ENCODE measurements at regions not wholly inside any gene's neighbourhood (a gene's known extent, or its start where the extent isn't known, plus 50 kb on each side); places are given as distances from the start of the nearest gene placed in this dataset.

DNA sequence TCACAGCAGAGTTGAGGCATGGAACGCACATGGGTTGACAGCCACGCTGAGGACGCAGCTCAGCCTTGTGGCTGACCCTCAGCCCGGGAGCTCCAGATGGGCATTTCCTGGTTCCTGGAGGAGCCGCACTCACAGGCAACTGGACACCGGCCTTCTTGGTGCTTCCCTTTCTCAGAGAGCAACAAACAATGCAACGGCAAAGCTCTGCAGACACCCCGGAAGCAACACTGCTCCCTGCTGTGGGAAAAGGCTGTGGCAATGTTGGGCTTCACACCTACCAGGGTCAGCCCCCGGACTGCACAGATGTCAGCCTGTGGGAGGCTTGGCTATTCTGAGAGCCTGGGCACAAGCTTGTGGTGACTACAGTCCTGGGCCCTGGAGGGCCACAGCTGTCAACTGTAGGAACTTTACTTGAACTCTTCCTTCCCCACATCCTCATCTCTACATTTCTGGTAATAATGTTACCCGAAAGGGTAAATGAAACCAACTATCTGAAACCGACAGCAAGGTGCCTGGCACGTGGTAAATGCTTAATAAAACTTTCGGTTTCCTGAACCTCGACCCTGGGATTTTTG is 597.5 kb upstream of the MKI67 start:
- no peak for DNase-seq
- peaks cover 64% of the 10 kb centered on the region for H3K9me3 Mint-ChIP-seq
- H3K4me3 Mint-ChIP-seq, result no peak overlapping the region
- no peaks in the 10 kb centered on the region for H3K4me1 Mint-ChIP-seq (ENCODE audit: low read depth)
- no peak overlapping the region for H3K27ac Mint-ChIP-seq
- no peaks in the 10 kb centered on the region for H3K36me3 Mint-ChIP-seq (ENCODE audit: low read depth)
- TF ChIP-seq, protein P1, sequence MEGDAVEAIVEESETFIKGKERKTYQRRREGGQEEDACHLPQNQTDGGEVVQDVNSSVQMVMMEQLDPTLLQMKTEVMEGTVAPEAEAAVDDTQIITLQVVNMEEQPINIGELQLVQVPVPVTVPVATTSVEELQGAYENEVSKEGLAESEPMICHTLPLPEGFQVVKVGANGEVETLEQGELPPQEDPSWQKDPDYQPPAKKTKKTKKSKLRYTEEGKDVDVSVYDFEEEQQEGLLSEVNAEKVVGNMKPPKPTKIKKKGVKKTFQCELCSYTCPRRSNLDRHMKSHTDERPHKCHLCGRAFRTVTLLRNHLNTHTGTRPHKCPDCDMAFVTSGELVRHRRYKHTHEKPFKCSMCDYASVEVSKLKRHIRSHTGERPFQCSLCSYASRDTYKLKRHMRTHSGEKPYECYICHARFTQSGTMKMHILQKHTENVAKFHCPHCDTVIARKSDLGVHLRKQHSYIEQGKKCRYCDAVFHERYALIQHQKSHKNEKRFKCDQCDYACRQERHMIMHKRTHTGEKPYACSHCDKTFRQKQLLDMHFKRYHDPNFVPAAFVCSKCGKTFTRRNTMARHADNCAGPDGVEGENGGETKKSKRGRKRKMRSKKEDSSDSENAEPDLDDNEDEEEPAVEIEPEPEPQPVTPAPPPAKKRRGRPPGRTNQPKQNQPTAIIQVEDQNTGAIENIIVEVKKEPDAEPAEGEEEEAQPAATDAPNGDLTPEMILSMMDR (IDR thresholded peaks at IDR 0.05), result no peak
- H3K27me3 Mint-ChIP-seq (ENCODE audit: insufficient read depth), result no peaks in the 10 kb centered on the region; the same call in none of the 2 replicates

DNA sequence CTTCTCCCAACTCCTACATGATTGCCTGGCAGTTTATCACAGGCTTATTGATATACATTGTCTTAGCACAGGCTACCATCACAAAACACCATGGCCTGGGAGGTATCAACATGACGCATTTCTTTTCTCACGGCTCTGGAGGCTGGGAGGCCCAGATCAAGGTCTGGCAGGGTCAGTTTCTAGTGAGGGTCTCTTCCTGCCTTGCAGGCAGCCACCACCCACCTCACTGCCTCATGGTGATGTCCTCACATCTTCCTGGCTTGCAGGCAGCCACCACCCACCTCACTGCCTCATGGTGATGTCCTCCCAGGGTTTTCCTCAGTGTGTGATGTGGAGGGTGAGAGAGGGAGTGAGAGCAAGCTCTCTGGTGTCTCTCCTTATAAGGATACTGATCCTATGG is 599.3 kb upstream of the MKI67 start:
- no peak for DNase-seq
- H3K9me3 Mint-ChIP-seq, result peaks cover 53% of the 10 kb centered on the region

DNA sequence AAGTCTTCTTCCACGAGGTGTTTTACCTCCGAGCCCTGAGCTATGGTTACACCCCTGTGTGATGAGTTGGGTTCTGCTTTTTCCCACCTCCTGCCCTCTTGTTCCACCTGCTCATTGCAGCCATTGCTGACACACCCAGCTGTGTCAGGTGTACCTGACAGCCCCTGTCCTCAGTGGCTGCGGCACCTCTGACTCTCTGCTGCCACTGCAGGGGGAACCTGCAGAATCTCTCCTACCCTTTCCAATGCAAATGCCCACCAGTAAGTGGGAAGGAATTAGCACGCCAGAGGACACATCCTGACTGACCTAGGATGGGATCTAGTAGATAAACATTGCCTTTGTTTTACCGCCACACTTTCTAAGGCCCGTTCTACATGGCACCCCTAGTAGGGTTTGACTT is 600.9 kb upstream of the MKI67 start:
- no peaks in the 10 kb centered on the region for H3K36me3 Mint-ChIP-seq (ENCODE audit: low read depth)
- TF ChIP-seq, protein P1 (IDR thresholded peaks at IDR 0.05), result no peak
- H3K27me3 Mint-ChIP-seq (ENCODE audit: insufficient read depth), result no peaks in the 10 kb centered on the region; the same call in none of the 2 replicates
- no peak for DNase-seq
- no peak overlapping the region for H3K4me3 Mint-ChIP-seq
- H3K27ac Mint-ChIP-seq, result no peak overlapping the region
- H3K4me1 Mint-ChIP-seq (ENCODE audit: low read depth), result no peaks in the 10 kb centered on the region
- H3K9me3 Mint-ChIP-seq, result peaks cover 49% of the 10 kb centered on the region

More for the DNA sequence above, 599.3 kb upstream of the MKI67 start:
- Mint-ChIP-seq H3K4me1 (ENCODE audit: low read depth) (no peaks in the 10 kb centered on the region), H3K27me3 (ENCODE audit: insufficient read depth) (no peaks in the 10 kb centered on the region; the same call in none of the 2 replicates), H3K27ac (no peak overlapping the region), H3K4me3 (no peak overlapping the region), H3K36me3 (ENCODE audit: low read depth) (no peaks in the 10 kb centered on the region)
- TF ChIP-seq, protein P1 (IDR thresholded peaks at IDR 0.05), result no peak

DNA sequence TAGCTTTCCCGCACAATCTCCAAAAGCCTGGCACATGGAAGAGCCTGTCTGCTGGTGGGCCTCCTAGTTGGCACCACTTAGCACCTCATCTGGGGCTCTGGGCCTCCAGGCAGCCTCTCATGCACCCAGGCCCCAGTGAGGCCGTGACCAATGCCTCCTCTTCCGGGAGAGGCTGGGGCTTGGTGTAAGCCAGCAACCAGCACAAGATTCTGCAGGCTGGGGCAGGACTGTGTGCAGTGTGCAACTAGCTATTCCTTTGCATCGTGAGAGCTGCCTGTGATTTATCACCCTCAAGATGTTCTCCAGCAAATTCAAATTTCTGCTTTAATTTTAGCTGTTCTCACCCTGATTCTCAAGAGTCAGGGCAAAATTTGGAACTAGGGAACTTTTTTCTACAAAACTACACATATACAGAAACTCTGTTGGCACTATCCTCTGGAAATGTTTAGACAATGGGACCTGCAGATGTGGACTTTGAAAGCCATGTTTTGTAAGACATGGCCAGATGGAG is 603.7 kb upstream of the MKI67 start:
- TF ChIP-seq, protein P1 (IDR thresholded peaks at IDR 0.05), result no peak
- Mint-ChIP-seq H3K36me3 (ENCODE audit: low read depth) (peaks cover 6% of the 10 kb centered on the region; the same call in 1 of the 2 replicates), H3K9me3 (peaks cover 60% of the 10 kb centered on the region), H3K27me3 (ENCODE audit: insufficient read depth) (no peaks in the 10 kb centered on the region; the same call in none of the 2 replicates), H3K27ac (no peak overlapping the region), H3K4me3 (no peak overlapping the region), H3K4me1 (ENCODE audit: low read depth) (no peaks in the 10 kb centered on the region)
- no peak for DNase-seq

DNA sequence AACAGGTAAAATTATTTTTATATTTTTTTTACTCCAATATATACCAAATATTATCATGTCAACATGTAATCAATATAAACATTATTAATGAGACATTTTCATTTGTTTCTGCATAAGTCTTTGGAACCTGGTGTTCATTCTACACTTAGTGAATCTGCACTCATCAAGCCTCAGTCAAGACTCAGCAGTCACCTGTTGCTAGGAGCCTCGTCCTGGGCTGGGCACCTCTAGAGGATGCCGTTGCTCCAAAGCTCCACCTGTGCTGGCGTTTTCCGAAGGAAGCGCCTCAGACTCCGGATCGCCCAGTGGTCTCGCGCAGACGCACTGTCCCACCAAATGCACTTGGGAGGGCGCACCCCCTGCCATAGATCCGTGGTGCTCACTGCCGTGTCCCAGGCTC is 604.7 kb upstream of the MKI67 start:
- TF ChIP-seq, protein P1 (IDR thresholded peaks at IDR 0.05), result no peak
- no peak overlapping the region for H3K4me3 Mint-ChIP-seq
- no peak overlapping the region for H3K27ac Mint-ChIP-seq
- H3K27me3 Mint-ChIP-seq (ENCODE audit: insufficient read depth), result no peaks in the 10 kb centered on the region; the same call in none of the 2 replicates
- peaks cover 8% of the 10 kb centered on the region; the same call in 1 of the 2 replicates for H3K36me3 Mint-ChIP-seq (ENCODE audit: low read depth)
- peaks cover 70% of the 10 kb centered on the region for H3K9me3 Mint-ChIP-seq
- H3K4me1 Mint-ChIP-seq (ENCODE audit: low read depth), result no peaks in the 10 kb centered on the region
- DNase-seq, result no peak

All from HFFc6 (cell line).